ENCODE measurements at regions not wholly inside any gene's neighbourhood (a gene's known extent, or its start where the extent isn't known, plus 50 kb on each side); places are given as distances from the start of the nearest gene placed in this dataset.

DNA sequence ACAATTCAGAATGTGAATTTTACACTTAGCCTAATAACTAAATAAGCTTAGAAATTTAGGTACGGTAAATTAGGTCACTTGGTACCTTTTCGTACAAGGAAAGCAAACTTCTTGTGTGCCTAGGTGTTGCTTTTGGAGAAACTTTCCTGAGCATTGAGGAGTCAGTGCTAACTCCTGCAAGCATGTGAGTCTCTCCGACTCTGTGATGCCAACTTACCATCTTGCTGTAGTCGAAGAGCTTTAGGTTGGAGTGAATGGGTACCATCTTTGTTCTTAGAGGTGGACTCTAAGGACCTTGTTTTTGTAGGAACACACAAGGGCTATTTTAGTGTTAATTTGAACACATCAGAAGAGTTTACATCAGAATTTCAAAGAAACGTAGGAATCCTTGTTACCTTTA lies 688.9 kb downstream of the USP25 start:
- DNase-seq (ENCODE audit: low spot score): no peak
- TF ChIP-seq, protein P1, sequence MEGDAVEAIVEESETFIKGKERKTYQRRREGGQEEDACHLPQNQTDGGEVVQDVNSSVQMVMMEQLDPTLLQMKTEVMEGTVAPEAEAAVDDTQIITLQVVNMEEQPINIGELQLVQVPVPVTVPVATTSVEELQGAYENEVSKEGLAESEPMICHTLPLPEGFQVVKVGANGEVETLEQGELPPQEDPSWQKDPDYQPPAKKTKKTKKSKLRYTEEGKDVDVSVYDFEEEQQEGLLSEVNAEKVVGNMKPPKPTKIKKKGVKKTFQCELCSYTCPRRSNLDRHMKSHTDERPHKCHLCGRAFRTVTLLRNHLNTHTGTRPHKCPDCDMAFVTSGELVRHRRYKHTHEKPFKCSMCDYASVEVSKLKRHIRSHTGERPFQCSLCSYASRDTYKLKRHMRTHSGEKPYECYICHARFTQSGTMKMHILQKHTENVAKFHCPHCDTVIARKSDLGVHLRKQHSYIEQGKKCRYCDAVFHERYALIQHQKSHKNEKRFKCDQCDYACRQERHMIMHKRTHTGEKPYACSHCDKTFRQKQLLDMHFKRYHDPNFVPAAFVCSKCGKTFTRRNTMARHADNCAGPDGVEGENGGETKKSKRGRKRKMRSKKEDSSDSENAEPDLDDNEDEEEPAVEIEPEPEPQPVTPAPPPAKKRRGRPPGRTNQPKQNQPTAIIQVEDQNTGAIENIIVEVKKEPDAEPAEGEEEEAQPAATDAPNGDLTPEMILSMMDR (IDR thresholded peaks at IDR 0.05; ENCODE audit: extremely low read depth, missing control alignments): no peak

DNA sequence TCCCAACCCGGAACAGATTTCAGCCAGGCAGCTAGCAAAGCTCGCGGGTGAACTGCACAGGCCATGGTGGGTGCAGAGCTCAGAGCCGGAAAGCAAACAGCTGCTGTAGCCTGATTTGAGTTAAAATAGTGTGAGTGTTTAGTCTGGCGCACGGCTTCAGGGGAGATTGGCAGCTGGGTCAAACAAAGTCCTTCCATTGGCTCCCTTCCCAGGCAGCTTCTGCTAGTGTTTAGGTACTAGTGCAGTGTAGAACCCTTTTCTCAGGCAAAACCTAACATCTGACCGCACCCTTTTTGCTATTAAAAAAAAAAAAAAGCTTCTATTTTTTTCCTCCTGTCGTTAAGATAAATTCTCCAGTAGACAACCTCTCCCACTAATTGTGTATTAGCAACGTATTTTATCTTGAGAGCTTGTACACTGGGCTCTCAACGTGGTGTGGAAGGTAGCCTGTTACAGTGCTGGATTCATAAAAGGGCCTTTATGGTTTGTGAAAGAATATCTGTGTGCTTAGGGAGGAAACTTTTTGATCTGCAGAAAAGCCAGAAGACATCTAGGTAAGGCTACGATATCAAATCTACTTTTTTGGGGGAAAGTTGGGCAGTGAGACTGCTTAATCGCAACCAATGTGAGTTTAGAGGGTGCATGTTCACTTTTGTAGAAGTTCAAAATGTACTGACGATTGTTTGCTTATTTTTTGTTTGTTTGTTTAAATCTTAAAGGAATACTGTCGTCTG lies 689.6 kb downstream of the USP25 start:
- no peak for DNase-seq (ENCODE audit: low spot score)
- TF ChIP-seq, protein P1 (IDR thresholded peaks at IDR 0.05; ENCODE audit: extremely low read depth, missing control alignments): no peak

DNA sequence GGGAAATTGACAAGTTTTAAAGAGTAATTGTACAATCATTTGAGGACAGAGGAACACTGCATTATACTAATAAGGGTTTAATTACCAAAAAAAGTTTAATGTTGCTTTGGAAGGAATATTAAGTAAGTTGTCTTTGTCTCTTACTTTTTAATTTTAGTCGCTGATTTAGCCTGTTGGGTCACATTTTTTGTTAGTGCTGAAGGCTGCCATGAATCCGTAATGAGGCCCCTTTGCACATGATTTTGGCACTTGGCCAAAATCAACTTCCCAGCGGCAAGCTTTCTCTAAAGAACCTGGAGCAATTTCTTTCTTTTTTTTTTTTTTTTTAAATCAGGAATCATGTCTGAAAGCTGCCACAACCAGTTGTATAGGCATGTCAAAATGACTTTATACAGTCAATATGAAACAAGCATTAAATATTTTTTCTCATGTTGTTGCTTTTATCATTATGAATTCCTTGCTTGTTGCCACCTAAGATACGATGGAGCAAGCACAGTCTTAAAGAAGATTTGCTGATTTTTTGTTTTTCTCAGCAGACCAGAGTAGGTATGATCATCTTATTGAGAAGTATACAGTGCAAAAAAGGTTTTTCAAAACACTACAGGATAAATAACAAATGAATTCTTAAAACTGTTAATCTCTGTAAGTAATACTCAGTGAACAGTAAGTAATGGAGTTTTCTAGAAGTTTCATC lies 690.4 kb downstream of the USP25 start:
- TF ChIP-seq, protein P1 (IDR thresholded peaks at IDR 0.05; ENCODE audit: extremely low read depth, missing control alignments): no peak
- no peak for DNase-seq (ENCODE audit: low spot score)

DNA sequence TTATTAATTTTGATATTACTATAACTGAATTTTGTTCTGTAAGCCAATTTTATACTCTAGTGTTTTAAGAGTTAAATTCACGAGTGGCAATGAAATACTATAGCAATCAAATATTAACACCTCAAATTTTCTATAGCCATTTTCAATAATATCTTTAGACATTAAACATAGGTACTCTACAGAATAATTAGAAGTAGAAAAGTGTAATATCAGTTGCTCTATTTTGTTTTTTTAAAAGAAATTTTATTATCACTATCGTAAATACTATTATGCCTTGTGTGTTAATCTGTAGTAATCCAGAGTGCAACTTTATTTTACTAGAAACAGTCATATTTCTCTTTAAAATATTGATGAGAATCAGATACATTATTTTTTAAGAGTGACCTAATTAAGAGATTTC lies 691.2 kb downstream of the USP25 start:
- TF ChIP-seq, protein P1 (IDR thresholded peaks at IDR 0.05; ENCODE audit: extremely low read depth, missing control alignments): no peak
- DNase-seq (ENCODE audit: low spot score): no peak

DNA sequence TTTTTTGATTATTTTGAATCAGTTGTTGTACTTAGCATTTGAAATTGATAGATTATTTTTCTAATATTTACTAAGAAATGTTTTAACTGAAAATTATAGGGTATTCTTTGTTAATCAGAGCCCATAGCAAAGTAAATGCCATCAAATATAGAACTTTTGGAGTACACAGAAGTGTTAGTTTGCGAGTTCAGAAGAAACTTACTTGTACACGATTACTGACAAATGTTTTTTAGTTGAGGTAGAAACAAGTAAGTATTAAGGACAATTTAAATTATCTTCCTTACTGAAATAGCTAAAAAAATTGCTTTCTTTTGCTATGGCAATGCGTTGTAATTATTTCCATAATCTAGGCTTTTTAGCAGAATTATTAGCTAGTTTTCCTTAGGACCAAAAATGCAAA lies 692.2 kb downstream of the USP25 start:
- no peak for DNase-seq (ENCODE audit: low spot score)

DNA sequence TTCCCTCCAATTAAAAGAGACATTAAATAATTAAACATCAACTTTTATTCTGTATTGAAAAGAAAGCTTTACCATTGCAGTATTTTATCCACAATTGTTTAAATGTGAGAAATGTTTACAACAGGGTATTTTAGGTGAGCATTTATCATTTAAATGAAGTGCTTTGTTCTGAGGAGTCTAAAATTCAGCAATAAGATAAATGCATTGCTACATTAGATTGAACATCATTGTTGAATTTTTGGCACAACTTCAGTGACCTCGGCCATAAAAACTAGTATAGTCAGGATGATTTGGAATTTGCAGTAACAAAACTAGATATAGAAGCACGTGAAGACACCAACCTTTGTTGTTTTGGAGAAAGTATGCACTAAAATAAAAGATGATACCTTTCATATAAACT lies 692.9 kb downstream of the USP25 start:
- DNase-seq (ENCODE audit: low spot score): no peak
- TF ChIP-seq, protein P1 (IDR thresholded peaks at IDR 0.05; ENCODE audit: extremely low read depth, missing control alignments): no peak

More for the DNA sequence above, 692.2 kb downstream of the USP25 start:
- TF ChIP-seq, protein P1 (IDR thresholded peaks at IDR 0.05; ENCODE audit: extremely low read depth, missing control alignments): no peak

DNA sequence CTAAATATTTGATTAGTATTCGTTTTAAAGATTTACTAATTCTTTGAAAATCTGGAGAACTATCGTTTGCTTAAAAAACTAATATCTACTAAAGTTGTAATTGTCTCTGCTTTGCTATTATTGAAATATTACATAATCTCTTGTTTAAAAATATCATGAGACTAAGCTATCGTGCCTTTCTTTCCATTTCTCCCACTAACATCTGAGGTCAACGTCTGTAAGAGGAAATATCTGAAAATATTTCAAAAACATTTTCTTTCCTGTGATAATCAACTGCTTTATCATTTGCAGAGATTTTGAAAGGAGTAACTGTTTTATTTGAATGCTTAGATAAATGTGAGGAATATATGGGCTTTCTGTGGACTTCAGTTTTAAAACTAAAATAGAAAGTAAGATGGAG lies 694.1 kb downstream of the USP25 start:
- TF ChIP-seq, protein P1 (IDR thresholded peaks at IDR 0.05; ENCODE audit: extremely low read depth, missing control alignments): no peak
- DNase-seq (ENCODE audit: low spot score): no peak

Measured in GM20000 (cell line).